Stimulated activated CD4-positive, alpha-beta T cell treated with anti-CD3 and anti-CD28 coated beads, Interleukin-15, amount 100 ng/mL, for 48 hours (primary cell): ENCODE measurements at regions not wholly inside any gene's neighbourhood (a gene's known extent, or its start where the extent isn't known, plus 50 kb on each side); places are given as distances from the start of the nearest gene placed in this dataset.
"Not testable (repeated sequence)": the region's sequence is repeated elsewhere in the genome, so short reads cannot be mapped to it uniquely, and the experiment has no call there.

Experiments used
- DNase-seq, 2 donors: peaks; one replicate each; pipeline ENCODE4 v3.0.0-alpha.2; 2020; ENCODE audit warnings: low read depth in 2 of 2

DNA sequence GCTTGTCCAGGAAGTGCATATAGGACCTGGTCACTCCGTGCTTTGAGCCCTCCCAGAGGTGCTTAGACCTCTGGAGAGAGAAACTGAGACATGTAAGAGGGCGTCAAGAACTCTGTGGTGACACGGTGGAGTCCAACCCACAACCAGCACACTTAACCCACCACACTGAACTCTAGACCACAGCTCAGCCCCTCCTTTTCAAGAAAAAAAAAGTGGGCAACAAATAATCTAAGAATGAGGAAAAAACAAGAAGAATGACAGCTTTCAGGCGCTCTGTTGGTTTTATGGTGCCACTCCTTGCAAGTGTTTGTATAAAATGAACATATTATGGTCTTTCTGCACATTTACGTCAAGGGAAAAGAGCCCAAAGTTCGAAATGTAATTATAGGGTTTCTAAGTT lies 50.2 kb upstream of the SNAPC3 start:
- no peak for DNase-seq

DNA sequence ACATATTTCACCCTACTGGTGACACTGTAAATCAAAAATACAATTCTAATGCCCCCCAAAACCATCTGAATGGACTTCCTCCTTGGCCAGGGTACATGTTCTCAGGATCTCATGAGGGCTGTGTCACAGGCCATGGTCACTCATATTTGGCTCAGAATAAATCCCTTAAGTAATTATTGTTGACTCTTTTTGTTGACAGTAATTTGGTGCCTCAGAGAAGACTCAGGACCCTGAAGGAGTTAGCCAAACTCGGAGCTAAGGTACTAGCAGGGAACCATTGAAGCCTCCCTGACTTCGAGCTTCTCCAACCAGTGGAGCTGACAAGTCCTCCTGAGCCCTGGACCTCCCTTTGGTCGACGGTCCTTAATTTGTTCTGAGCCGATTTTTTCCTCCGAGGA lies 51.2 kb upstream of the SNAPC3 start:
- no peak for DNase-seq

DNA sequence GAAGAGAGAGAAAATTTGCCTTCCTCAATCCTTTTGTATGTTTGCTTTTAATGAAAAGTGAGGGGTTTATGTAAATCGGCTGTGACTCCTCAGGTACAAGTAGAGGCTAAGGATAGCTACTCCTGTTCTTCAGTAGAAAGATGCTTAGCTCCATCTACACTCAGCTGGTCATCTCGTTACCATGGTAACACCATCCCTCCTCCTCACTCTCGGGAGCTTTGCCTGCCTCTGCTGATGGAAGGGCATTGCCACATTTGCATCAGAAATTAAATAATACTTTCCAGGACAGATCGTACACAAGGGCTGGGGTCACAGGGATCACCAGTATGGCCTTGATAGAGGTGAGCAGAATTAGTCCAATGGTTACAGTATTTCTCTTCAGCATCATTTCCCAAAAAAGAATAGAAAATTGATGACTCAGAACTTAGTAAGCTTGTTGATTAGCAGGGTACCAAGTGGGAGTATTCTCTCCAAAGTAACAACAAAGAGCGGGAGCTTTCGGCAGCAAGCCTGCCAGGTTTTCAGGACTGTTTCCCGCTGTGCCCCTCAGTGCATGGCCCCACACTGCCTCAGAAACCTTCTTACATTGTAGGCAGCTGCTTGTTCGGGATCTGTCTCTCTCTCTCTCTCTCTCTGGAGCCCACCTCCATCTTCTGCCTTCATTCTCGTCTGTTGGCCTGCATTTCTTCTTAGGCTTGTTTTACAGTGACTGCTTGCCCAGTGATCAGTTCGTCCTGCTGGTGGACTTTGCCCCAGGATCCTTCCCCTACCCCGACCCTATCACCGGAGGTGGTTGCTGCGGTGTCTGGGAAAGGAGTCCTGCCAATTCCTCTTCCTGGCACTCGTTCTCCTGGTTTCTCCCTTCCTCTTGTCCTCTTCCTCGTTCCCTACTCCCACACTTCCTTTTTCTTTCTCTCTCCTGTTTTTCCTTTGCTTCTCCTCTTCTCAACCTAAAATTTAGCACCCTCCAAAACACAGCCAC lies 51.9 kb upstream of the SNAPC3 start:
- DNase-seq = no peak

GRCh38 chr9:15369871-15370270 lies 52.8 kb upstream of the SNAPC3 start:
- DNase-seq = no peak

DNA sequence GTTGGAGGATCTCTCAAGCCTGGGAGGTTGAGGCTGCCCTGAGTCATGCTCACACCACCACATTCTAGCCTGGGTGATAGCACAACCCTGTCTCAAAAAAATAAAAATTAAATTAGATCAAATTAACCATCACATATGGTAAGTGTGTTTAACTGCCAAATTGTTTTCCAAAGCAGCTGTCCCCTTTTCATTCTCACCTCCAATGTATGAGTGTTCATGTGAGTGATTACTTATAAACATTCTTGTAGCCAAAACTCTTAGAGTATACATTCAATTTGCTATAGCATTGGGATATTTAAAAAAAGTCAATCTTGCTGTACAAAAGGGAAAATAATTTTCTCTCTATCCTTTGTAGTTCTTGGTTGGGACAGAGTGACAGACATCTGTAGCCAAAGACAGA lies 53.4 kb upstream of the SNAPC3 start:
- no peak for DNase-seq

GRCh38 chr9:15364975-15365553 lies 57.6 kb upstream of the SNAPC3 start:
- not testable (repeated sequence) for DNase-seq

DNA sequence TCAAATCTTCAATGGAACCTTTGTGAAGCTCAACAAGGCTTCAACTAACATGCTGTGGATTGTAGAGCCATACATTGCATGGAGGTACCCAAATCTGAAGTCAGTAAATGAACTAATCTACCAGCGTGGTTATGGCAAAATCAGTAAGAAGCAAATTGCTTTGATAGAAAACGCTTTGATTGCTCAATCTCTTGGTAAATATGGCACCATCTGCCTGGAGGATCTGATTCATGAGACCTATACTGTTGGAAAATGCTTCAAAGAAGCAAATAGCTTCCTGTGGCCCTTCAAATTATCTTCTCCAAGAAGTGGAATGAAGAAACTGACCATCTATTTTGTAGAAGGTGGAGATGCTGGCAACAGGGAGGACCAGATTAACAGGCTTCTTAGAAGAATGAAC lies 54.7 kb upstream of the TTC39B start:
- DNase-seq = no peak

- peak in 1 of 2 donors; percentile 16 for DNase-seq
These were observed 50.1 kb upstream of the TTC39B start for GRCh38 chr9:15357050-15357653.
